ENCODE measurements at regions not wholly inside any gene's neighbourhood (a gene's known extent, or its start where the extent isn't known, plus 50 kb on each side); places are given as distances from the start of the nearest gene placed in this dataset.

DNA sequence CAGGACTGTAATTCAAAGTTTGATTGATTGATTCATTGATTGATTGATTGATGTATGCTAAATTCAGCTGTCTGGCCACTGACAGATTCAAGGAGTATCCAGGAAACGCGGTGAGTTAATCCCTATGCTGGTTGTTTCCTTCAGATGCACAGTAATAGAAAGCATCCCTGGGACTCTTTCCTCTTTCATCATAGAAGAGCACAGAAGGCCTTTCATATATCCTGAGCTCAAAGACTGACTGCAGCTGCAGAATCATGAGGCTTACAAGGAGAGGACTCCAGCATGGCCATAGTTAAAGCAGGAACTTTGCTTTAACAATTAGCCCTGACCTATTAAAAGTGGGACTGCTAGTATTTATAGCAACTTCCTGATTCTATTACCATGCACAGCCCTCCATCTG lies 187.7 kb upstream of the TMTC1 start:
- TF ChIP-seq MYNN (tag by site-specific recombination; IDR thresholded peaks at IDR 0.05; ENCODE audit: borderline replicate concordance) (no peak), REPIN1 (tag by site-specific recombination; IDR thresholded peaks at IDR 0.05; ENCODE audit: low read depth) (no peak)
- TF ChIP-seq, protein P1, sequence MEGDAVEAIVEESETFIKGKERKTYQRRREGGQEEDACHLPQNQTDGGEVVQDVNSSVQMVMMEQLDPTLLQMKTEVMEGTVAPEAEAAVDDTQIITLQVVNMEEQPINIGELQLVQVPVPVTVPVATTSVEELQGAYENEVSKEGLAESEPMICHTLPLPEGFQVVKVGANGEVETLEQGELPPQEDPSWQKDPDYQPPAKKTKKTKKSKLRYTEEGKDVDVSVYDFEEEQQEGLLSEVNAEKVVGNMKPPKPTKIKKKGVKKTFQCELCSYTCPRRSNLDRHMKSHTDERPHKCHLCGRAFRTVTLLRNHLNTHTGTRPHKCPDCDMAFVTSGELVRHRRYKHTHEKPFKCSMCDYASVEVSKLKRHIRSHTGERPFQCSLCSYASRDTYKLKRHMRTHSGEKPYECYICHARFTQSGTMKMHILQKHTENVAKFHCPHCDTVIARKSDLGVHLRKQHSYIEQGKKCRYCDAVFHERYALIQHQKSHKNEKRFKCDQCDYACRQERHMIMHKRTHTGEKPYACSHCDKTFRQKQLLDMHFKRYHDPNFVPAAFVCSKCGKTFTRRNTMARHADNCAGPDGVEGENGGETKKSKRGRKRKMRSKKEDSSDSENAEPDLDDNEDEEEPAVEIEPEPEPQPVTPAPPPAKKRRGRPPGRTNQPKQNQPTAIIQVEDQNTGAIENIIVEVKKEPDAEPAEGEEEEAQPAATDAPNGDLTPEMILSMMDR (tag by site-specific recombination; IDR thresholded peaks at IDR 0.05) = no peak
- TF ChIP-seq, protein P2, sequence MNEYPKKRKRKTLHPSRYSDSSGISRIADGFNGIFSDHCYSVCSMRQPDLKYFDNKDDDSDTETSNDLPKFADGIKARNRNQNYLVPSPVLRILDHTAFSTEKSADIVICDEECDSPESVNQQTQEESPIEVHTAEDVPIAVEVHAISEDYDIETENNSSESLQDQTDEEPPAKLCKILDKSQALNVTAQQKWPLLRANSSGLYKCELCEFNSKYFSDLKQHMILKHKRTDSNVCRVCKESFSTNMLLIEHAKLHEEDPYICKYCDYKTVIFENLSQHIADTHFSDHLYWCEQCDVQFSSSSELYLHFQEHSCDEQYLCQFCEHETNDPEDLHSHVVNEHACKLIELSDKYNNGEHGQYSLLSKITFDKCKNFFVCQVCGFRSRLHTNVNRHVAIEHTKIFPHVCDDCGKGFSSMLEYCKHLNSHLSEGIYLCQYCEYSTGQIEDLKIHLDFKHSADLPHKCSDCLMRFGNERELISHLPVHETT (tag by site-specific recombination; IDR thresholded peaks at IDR 0.05) = no peak
- TF ChIP-seq, protein P3, sequence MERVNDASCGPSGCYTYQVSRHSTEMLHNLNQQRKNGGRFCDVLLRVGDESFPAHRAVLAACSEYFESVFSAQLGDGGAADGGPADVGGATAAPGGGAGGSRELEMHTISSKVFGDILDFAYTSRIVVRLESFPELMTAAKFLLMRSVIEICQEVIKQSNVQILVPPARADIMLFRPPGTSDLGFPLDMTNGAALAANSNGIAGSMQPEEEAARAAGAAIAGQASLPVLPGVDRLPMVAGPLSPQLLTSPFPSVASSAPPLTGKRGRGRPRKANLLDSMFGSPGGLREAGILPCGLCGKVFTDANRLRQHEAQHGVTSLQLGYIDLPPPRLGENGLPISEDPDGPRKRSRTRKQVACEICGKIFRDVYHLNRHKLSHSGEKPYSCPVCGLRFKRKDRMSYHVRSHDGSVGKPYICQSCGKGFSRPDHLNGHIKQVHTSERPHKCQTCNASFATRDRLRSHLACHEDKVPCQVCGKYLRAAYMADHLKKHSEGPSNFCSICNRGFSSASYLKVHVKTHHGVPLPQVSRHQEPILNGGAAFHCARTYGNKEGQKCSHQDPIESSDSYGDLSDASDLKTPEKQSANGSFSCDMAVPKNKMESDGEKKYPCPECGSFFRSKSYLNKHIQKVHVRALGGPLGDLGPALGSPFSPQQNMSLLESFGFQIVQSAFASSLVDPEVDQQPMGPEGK (tag by site-specific recombination; IDR thresholded peaks at IDR 0.05) = no peak
- TF ChIP-seq, protein P4, sequence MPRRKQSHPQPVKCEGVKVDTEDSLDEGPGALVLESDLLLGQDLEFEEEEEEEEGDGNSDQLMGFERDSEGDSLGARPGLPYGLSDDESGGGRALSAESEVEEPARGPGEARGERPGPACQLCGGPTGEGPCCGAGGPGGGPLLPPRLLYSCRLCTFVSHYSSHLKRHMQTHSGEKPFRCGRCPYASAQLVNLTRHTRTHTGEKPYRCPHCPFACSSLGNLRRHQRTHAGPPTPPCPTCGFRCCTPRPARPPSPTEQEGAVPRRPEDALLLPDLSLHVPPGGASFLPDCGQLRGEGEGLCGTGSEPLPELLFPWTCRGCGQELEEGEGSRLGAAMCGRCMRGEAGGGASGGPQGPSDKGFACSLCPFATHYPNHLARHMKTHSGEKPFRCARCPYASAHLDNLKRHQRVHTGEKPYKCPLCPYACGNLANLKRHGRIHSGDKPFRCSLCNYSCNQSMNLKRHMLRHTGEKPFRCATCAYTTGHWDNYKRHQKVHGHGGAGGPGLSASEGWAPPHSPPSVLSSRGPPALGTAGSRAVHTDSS (tag by site-specific recombination; IDR thresholded peaks at IDR 0.05) = no peak

Measured in HEK293 (cell line).